ENCODE measurements at regions not wholly inside any gene's neighbourhood (a gene's known extent, or its start where the extent isn't known, plus 50 kb on each side); places are given as distances from the start of the nearest gene placed in this dataset.

- DNase-seq, result no peak
Observed at GRCh38 chr1:106194206-106194605, 862.3 kb upstream of the PRMT6 start.

GRCh38 chr1:106200711-106201110, 855.8 kb upstream of the PRMT6 start:
- DNase-seq, result no peak

- DNase-seq, result no peak
Observed at GRCh38 chr1:106207185-106207584, 849.3 kb upstream of the PRMT6 start.

- no peak for DNase-seq
Observed at GRCh38 chr1:106217765-106218164, 838.7 kb upstream of the PRMT6 start.

GRCh38 chr1:106222403-106222802, 834.1 kb upstream of the PRMT6 start:
- no peak for DNase-seq

GRCh38 chr1:106223213-106223612, 833.3 kb upstream of the PRMT6 start:
- DNase-seq, result no peak

- no peak for DNase-seq
Observed at GRCh38 chr1:106224426-106224825, 832.0 kb upstream of the PRMT6 start.

- DNase-seq, result no peak
Observed at GRCh38 chr1:106225403-106225802, 831.1 kb upstream of the PRMT6 start.

- DNase-seq, result no peak
Observed at GRCh38 chr1:106226550-106226949, 829.9 kb upstream of the PRMT6 start.

GRCh38 chr1:106232128-106232527, 824.3 kb upstream of the PRMT6 start:
- no peak for DNase-seq

GRCh38 chr1:106233511-106233910, 823.0 kb upstream of the PRMT6 start:
- DNase-seq, result no peak

- no peak for DNase-seq
Observed at GRCh38 chr1:106249365-106249764, 807.1 kb upstream of the PRMT6 start.

- DNase-seq, result no peak
Observed at GRCh38 chr1:106249810-106250209, 806.7 kb upstream of the PRMT6 start.

GRCh38 chr1:106254748-106255147, 801.7 kb upstream of the PRMT6 start:
- no peak for DNase-seq

- no peak for DNase-seq
Observed at GRCh38 chr1:106266786-106267185, 789.7 kb upstream of the PRMT6 start.

GRCh38 chr1:106268070-106268469, 788.4 kb upstream of the PRMT6 start:
- no peak for DNase-seq

GRCh38 chr1:106276871-106277270, 779.6 kb upstream of the PRMT6 start:
- no peak for DNase-seq

GRCh38 chr1:106277786-106278185, 778.7 kb upstream of the PRMT6 start:
- no peak for DNase-seq

- no peak for DNase-seq
Observed at GRCh38 chr1:106278716-106279115, 777.8 kb upstream of the PRMT6 start.

GRCh38 chr1:106289265-106289928, 767.1 kb upstream of the PRMT6 start:
- DNase-seq, result no peak

- no peak for DNase-seq
Observed at GRCh38 chr1:106290805-106291501, 765.5 kb upstream of the PRMT6 start.

GRCh38 chr1:106292130-106292529, 764.3 kb upstream of the PRMT6 start:
- DNase-seq, result no peak

GRCh38 chr1:106296431-106296830, 760.0 kb upstream of the PRMT6 start:
- no peak for DNase-seq

GRCh38 chr1:106304106-106304505, 752.4 kb upstream of the PRMT6 start:
- no peak for DNase-seq

GRCh38 chr1:106319612-106320011, 736.9 kb upstream of the PRMT6 start:
- DNase-seq, result no peak

All from NCI-H1417 treated with DMSO at 0.1 percent for 48 hours (cell line).